ENCODE measurements at regions not wholly inside any gene's neighbourhood (a gene's known extent, or its start where the extent isn't known, plus 50 kb on each side); places are given as distances from the start of the nearest gene placed in this dataset.

DNA sequence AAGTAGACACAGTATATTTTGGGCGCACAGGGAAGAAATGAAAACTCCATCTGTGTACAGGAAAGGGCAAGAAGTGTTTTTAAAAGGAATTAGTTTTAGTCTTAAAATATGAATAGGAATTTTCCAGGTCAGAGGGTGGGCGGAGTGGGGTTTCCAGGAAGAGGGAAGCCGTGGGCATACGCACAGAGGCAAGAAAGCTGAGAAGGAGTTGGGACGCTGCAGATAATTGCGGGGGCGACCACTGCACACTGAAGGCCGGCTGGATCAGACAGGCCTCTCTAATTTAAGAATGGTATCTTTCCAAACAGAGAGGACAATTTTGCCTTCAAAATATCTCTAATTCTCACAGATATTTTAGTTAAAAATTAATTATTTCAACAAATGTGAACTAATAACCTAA is 189.1 kb upstream of the INHBA start:
- TF ChIP-seq, protein P1, sequence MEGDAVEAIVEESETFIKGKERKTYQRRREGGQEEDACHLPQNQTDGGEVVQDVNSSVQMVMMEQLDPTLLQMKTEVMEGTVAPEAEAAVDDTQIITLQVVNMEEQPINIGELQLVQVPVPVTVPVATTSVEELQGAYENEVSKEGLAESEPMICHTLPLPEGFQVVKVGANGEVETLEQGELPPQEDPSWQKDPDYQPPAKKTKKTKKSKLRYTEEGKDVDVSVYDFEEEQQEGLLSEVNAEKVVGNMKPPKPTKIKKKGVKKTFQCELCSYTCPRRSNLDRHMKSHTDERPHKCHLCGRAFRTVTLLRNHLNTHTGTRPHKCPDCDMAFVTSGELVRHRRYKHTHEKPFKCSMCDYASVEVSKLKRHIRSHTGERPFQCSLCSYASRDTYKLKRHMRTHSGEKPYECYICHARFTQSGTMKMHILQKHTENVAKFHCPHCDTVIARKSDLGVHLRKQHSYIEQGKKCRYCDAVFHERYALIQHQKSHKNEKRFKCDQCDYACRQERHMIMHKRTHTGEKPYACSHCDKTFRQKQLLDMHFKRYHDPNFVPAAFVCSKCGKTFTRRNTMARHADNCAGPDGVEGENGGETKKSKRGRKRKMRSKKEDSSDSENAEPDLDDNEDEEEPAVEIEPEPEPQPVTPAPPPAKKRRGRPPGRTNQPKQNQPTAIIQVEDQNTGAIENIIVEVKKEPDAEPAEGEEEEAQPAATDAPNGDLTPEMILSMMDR (IDR thresholded peaks at IDR 0.05; ENCODE audit: low read length, missing control alignments), result no peak
- H3K4me3 ChIP-seq (replicated peaks; ENCODE audit: low read depth, low read length), result no peak overlapping the region
- no peak for DNase-seq (ENCODE audit: low read depth)

DNA sequence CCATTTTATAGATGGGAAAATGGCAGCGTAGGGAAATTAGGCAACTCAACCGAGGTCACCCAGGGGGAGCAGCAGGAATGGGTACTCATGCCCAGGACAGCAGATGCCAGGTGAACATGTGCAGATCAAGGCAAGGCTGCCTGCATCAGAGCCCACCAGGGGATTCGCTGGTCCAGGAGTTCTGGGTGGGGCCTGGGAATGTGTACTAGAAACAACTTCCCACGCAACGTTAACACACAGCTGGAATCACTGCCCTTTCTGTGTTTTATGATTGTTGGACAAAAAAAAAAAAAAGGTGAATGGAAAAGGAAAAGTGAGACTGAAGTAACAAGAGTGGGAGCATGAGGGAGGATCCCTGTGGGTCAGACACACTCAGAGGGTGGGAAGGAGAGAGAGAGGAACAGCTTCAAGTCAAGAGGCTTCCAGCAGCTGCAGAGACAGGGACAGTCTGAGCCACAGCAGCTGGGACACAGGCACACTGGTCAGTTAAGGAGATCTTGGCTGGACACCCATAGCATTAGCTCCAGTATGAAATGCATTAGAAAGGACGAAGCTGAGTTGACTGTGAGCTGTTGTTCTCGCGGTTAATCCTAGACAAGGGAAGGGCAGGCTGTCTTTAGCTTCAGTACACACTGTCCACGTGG is 187.9 kb upstream of the INHBA start:
- no peak overlapping the region for H3K4me3 ChIP-seq (replicated peaks; ENCODE audit: low read depth, low read length)
- TF ChIP-seq, protein P1 (IDR thresholded peaks at IDR 0.05; ENCODE audit: low read length, missing control alignments), result no peak
- no peak for DNase-seq (ENCODE audit: low read depth)

DNA sequence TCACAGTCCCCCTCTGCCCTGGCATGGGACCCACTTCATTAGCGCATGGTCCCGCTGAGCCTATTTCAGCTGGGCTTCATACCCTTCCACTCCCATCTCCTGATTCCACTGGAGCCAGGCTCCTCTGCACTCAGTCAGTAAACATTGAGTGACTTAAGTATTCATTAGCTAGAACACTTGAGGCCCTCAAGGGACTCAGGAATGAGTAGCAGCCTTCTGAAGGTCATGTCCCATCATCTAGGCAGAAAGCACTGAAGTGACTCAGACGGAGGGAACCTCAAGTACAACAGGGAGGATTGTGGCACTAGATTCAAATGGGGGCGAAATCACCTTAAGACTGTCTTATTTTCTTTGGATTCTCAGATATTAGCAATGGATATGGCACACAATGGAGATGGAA is 186.6 kb upstream of the INHBA start:
- no peak overlapping the region for H3K4me3 ChIP-seq (replicated peaks; ENCODE audit: low read depth, low read length)
- DNase-seq (ENCODE audit: low read depth), result no peak
- TF ChIP-seq, protein P1 (IDR thresholded peaks at IDR 0.05; ENCODE audit: low read length, missing control alignments), result no peak

DNA sequence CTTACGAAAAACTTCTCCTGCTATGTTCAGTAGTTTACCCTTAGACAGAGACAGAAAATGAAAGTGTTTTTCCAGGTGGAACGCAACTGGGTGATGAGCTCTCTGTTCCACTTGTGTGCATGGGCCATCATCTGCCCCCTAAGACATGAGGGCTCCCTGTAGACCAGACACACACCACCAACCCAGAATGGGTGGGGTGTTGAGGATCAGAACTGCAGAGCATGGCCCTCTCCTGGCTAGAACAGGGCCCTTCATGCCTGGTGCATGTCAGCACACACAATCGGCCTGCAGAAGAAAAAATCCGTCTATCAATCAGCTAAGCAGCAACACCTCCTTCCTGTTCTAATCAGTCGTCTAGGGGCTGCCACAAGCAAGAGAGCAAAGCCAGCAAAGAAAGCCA is 186.2 kb upstream of the INHBA start:
- no peak for DNase-seq (ENCODE audit: low read depth)
- TF ChIP-seq, protein P1 (IDR thresholded peaks at IDR 0.05; ENCODE audit: low read length, missing control alignments), result no peak
- H3K4me3 ChIP-seq (replicated peaks; ENCODE audit: low read depth, low read length), result no peak overlapping the region

DNA sequence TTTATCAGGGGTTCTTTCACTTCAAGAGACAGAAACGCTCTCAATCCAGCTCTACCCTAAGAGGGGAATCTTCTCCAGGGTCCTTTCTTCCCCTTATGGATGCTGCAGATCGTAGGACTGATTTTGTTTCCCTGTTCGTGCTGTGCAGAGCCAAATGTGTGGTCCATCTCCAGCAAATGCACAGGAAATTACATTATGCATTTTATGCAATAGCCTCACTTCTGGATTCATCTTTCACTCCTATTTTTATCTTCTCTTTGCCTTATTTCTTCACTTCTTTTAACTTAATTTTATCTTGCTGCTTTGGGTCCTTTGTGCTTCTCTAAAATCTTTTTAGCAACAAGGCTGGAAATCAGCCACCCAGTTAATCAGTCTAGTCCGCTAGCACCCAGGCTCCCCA is 184.5 kb upstream of the INHBA start:
- TF ChIP-seq, protein P1 (IDR thresholded peaks at IDR 0.05; ENCODE audit: low read length, missing control alignments), result no peak
- H3K4me3 ChIP-seq (replicated peaks; ENCODE audit: low read depth, low read length), result no peak overlapping the region
- peak; percentile 46 for DNase-seq (ENCODE audit: low read depth)

DNA sequence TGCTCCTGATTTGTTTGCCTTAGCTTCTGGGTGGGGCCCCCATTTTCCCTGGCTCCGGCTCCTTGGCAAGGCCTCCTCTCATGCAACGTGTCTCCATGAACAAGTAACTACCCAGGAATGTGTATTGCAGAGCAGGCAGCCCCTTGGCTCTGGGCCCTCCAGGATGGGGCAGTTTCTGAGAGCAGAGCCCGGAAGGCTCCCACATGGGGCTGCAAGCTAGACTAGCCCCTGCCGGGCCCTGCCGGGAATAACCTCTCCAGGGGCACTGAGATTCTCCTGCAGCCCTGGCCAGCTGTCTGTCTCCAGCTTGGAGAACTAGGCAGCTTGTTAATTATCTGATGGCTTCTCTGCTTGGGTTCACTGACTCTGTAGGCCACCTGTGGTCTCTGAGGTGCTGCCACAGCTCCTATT is 184.0 kb upstream of the INHBA start:
- DNase-seq (ENCODE audit: low read depth), result peak; percentile 95
- TF ChIP-seq, protein P1 (IDR thresholded peaks at IDR 0.05; ENCODE audit: low read length, missing control alignments), result peak; percentile 60

DNA sequence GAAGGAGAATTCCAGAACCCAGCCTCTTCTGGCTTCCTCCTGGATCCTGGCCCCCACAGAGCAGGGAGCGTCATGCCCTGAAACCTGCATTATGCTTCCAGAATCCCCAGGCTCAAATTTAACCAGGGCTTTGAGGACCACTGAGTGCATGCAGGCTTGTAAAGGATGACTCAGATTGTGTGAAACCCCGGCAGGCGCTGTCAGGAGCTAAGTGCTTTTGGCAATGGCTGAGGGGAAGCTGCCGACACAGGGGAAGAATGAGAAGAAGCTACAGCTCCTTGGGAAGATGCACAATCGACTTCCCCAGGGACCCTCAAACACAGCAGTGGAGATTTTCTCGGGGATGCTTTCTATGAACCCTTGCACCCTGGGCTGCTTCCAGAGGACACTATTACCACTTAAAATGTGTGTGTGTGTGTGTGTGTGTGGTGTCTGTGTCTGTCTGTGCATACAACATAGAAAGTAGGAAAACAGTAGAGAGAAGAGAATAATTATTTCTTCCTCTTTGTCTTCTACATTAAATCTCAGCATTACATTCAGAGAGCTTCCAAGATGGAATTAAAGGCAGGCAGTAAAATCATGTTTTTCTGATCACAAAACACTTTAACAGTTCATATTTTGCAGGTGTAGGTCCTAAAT is 183.5 kb upstream of the INHBA start:
- DNase-seq (ENCODE audit: low read depth), result peak; percentile 80
- TF ChIP-seq, protein P1 (IDR thresholded peaks at IDR 0.05; ENCODE audit: low read length, missing control alignments), result no peak
- H3K4me3 ChIP-seq (replicated peaks; ENCODE audit: low read depth, low read length), result no peak overlapping the region

More for the DNA sequence above, 184.0 kb upstream of the INHBA start:
- H3K4me3 ChIP-seq (replicated peaks; ENCODE audit: low read depth, low read length), result no peak overlapping the region

Measured in fibroblast of pulmonary artery (primary cell).